AG09309 (cell line): ENCODE measurements at regions not wholly inside any gene's neighbourhood (a gene's known extent, or its start where the extent isn't known, plus 50 kb on each side); places are given as distances from the start of the nearest gene placed in this dataset.

Source experiments
- DNase-seq: peaks from one replicate; pipeline ENCODE4 v3.0.0-alpha.2; 2010; ENCODE audit warnings: low read depth
- H3K4me3 ChIP-seq: 2 replicates; pipeline ENCODE4 v1.5.1; 2011; ENCODE audit warnings: mild to moderate bottlenecking, low read depth, low read length, moderate library complexity; ENCODE audit not compliant: control insufficient read depth
- CTCF ChIP-seq: IDR thresholded peaks from 2 replicates; pipeline ENCODE4 v1.5.1; 2011; ENCODE audit warnings: mild to moderate bottlenecking, low read depth, low read length, inconsistent platforms; ENCODE audit not compliant: insufficient read depth, control insufficient read depth; ENCODE audit errors: missing control alignments

GRCh38 chr3:137110392-137110996 lies 152.7 kb downstream of the IL20RB start:
- peak; percentile 74 for TF ChIP-seq CTCF
- no peak for DNase-seq
- no peak overlapping the region for H3K4me3 ChIP-seq

DNA sequence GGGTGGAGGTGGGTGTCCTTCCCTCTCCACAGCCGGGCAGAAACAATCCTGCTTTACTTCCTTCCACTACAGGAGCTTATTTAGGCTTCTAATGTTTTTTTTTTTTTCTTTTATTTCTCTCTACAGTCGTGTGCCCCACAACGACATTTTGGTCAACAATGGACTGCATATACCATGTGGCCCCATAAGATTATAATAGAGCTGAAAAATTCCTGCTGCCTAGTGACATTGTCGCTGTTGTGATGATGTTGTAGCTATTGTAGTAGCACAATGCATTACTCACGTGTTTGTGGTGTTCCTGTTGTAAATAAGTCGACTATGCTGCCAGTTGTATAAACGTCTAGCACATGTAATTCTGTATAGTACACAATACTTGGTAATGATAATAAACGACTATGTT lies 153.7 kb downstream of the IL20RB start:
- no peak overlapping the region for H3K4me3 ChIP-seq
- no peak for DNase-seq
- TF ChIP-seq CTCF = no peak

DNA sequence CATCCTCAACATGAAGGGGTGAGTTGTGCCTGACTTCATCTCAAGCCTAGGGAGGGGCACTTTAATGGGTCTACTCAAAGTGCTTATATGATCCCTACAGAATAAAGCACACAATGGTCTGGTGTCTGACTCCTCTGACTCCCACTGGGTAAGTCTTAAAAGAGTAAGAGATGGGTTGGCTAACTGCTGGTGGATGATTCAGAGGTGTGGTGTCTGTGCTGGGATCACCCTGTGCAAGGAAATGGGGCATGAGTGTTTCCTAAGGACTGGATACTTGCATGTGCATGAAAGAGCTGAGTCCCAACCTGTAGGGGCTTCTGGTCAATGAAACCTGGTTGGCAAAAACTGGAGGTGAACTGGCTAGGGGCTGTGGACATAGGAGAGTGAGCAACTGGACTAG lies 158.8 kb downstream of the IL20RB start:
- TF ChIP-seq CTCF = no peak
- H3K4me3 ChIP-seq = no peak overlapping the region
- no peak for DNase-seq

DNA sequence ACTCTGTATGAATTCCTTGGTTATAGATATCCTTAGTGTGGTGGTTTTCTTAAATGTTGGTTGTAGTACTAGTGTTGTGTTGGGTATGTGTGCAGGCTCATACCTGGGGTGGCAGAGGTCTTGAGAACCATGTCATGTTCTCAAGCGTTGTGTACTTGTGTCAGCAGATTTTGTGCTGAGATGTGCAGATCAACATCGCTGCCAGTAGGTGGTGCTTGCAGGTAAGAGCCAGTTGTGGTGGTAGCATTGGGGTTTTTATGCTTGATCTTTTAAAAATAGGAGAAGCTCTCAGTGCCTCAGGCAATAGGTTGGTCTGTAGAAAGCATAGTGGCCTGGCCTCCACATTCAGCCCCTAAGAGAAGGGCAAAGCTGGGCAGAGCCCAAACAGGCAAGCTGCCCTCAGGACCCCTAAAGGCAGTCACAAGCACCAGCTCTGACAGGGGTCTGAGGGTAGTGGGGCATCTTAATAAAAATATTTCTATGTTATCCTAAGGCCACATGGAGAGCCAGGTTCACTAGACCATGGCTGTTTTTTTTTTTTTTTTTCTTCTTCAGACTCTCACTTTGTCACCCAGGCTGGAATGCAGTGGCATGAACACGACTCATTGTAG lies 164.0 kb downstream of the IL20RB start:
- no peak overlapping the region for H3K4me3 ChIP-seq
- peak; percentile 64 for TF ChIP-seq CTCF
- peak; percentile 13 for DNase-seq

DNA sequence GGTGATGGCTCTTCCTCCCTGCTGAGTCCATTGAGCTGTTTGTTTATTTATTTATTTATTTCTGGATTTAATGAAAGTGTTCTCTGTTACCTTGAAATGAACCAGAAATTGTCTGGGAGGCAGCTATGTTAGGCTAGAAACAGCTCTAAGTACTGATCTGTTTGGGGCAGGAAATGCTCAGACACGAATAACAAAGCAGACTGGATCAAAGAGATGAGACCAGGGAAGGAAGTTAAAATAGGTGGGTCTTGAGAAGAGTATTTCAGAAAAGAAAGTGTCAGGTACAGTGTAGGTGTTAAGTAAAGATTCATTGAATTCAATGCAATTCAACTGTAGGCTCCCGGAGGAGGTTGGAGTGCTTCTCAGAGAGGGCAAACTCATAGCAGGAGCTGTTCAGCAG lies 173.3 kb downstream of the IL20RB start:
- no peak for DNase-seq
- TF ChIP-seq CTCF = no peak
- no peak overlapping the region for H3K4me3 ChIP-seq

DNA sequence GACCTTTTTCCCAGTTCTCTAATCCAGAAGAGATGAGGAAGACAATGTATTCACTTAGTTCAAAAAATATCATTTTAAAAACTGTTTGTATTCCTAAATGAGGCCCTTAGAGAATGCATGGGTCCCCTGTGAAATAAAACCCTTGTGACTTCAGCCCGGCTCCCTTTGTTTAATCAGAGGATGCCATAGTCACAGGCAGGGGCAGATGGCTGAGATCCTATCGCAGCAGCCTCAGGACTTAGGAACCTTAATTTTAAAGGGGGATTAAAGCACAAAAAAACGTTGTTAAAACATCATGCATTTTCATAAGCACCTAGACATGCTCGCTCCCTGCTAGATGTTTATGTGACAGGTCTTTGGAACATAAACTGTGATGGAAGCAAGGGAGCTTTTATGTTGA lies 176.6 kb downstream of the IL20RB start:
- no peak for DNase-seq
- H3K4me3 ChIP-seq = no peak overlapping the region
- TF ChIP-seq CTCF = no peak
